Hematopoietic multipotent progenitor cell treated with erythropoietin and hydrocortisone succinate and interleukin-3 and kit ligand, for 4 days (in vitro differentiated cells): ENCODE measurements at regions not wholly inside any gene's neighbourhood (a gene's known extent, or its start where the extent isn't known, plus 50 kb on each side); places are given as distances from the start of the nearest gene placed in this dataset.

Experiments
- DNase-seq: peaks from one replicate; pipeline ENCODE4 v3.0.0-alpha.2; 2015

- no peak for DNase-seq
Observed at GRCh38 chr18:51955136-51955535, 384.9 kb upstream of the DCC start.

DNA sequence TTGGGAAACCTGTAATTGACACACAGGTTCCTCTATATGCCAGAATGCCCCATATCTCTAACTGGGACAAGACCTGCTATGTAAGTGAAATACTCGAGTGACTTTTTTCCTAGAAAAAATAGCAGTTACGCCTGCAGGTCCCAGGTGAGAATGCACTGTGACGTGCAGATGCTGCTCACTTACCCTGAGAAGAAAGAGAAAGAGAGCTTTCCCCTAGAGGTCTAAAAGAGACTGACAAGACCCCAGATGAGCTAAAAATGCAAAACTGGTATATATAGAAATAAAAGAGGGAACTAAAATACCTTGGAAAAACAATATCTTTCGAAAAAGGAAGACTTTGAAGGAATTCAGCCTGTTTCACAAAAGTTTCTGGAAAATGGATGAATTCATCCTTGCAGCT, 383.0 kb upstream of the DCC start:
- DNase-seq: no peak

- no peak for DNase-seq
Observed at GRCh38 chr18:51980101-51980500, 359.9 kb upstream of the DCC start.

GRCh38 chr18:51988277-51988676, 351.7 kb upstream of the DCC start:
- DNase-seq: no peak

GRCh38 chr18:51997129-51997528, 342.9 kb upstream of the DCC start:
- no peak for DNase-seq

DNA sequence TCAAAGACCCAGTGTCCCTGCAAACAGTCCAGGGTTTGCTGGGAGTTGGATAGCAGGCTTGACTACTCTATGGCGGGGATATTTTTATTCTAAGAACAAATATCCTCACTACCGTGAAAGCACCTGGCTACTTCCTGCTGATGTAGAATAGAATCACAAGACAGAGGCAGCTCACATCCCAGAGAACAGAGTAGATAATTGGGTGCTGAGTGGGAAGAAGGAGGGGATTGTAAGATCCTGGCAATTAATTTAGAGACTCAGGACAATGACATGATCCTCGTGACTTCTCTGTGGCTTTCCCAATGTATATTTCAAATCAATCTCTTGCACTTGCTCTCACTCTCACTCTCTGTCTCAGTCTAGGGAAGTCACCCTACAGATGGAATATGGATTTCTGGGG, 341.9 kb upstream of the DCC start:
- no peak for DNase-seq

DNA sequence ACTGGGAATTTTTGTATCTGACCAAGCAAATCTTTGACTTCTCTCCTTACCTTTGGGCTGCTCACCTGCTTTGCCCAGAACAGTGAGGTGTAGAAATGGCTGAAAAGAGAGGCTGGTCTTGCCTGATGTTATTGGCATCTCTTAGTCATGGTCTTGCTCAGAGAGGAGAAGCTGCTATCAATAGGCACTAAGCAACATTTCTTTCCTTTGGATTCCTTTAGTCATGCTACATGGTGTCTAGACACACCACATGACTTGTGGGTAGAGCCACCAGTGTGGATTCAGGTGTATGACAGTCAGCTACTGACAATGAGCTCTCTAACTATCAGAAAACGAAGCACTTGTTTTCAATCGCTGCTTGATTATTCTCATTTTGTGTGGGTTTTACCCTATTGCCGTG, 341.3 kb upstream of the DCC start:
- no peak for DNase-seq

DNA sequence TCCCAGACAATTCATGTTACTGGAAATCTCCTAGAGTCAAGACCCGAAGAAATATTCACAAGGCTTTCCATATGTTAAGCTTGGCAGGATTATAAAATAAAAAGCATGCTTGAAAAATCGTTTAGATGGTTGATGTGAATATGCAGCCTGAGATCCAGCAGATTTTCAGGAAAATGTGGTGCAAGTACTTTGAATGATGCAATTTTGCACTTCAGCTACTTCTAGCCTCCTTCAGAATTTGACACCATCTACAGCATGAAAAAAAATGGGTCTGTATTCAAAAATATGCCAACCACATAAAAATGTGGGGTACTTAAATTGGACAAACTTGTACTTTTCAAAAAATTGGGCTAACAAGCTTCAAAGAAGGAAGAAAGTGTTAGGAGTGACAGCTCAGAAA, 340.6 kb upstream of the DCC start:
- no peak for DNase-seq

DNA sequence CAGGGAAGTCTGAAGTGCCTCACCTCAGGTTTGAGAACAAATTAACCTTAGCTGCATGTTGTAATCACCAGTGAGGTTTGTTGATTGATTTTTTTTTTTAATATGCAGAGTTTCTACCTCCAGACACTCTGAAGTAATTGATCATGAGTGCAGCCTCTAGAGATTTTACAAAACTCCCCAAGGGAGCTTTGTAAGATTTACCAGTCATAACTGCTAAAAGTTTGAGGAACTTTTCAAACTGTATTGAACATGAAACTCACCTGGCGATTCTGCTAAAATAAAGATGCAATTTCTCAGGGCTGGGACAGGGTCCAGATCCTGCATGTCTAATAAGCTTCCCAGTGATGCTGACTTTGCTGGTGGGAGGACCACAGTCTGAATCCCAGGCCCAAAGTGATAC, 339.6 kb upstream of the DCC start:
- no peak for DNase-seq

DNA sequence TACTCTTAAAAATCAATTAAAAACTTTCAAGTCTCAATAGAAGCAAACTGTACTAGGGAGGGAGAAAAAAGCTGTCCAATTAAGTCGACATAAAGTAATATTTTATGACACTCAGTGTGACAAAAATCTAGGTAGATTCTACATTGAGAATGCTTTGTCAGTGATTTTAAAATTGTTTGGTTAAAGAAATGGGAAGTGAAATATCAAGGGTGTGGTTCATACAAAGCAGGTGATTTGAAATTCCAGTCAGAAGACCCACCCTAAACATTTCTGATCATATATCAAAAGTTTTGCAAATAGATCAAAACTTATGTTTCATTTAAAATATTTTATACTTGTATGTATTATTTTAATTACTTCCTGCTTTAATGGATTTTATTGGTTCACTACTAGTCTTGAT, 338.9 kb upstream of the DCC start:
- DNase-seq: no peak

- DNase-seq: no peak
Observed at GRCh38 chr18:52002600-52002999, 337.4 kb upstream of the DCC start.

DNA sequence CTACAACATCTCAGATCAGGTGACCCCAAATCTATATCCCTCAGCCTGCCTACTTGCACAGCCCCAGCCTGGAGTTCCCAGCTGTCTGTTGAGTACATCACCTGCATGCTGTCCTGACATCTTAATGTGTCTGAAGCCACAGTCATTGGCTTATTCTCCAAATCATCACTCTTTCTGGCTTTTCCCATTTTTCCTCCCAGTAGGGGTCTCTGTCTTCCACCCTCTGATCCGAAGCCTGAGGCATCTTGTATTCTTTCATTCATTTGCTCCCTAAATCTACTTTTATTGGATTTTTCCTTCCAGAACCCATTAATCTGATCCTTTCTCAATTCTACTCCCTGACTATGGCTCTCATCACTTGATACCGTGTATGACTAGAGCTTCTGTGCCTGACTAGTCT, 332.9 kb upstream of the DCC start:
- DNase-seq: no peak

GRCh38 chr18:52008330-52008729, 331.7 kb upstream of the DCC start:
- no peak for DNase-seq

DNA sequence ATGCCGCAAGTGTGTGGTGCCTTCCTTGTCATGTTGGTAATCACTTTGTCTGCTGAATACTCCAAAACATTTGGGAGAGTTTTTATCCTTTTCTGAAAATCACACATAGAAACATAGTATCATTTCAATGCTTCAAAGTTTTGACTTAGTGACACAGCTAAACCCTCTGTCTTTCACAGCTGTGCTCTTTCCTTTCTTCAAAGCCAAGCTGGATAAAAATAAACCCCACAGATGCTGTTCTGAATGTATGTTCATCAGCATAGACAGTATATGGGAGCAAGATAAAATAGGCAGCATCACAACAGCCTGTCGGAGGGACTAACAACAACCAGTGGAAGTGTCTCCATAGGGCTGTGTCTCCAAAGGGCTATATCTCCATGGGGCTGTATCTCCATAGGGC, 331.3 kb upstream of the DCC start:
- DNase-seq: no peak

- DNase-seq: no peak
Observed at GRCh38 chr18:52009958-52010357, 330.0 kb upstream of the DCC start.

DNA sequence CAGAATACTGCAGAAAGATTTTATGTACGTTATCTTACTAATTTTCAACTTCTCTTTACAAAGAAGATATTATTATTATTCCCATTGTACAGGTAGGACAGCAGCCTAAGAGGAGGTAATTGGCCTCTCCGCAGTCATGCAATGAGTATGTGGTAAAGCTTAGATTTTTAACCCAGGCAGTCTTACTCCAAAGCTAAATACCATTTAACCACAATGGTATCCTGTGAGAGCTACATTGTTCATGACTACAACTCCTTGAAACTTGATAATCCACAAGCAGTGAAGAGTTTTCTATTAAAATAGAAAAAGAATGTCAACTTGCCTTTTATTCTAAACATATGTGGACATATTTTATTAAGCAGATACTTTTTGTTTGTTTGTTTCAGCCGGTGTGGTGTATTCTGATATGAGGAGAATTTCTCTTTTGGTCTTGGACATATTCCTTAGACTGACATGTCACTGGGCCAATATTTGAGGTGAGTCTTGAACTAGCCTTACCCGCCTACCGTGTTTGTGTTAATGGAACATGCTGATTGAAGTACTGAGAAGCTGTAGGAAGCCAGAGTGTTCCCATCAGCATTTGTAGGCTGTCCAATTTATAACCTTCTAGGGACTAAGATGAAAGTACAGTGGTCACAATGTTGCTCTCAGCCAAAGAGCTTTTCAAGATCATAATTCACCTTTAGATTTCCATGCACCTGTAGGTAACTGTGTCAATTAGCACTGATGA, 293.9 kb upstream of the DCC start:
- no peak for DNase-seq

DNA sequence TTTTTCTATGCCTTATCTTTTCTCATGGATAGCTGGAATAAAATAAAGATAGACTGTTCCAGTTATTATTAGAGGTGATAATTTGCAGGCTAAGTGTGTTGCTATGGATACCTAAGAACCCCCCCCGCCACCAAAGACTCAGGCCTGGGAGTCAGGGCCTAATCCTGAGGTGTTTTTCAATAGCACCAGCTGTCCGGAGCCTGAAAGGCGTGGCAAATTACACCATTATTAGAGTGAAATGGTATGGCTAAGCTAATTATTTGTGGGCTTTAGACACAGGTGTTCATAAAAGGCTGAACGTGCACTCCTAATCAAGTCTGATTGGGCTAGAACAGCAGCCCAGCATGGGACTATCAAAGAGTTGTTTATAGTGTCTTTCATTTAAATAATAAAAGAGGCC, 293.2 kb upstream of the DCC start:
- no peak for DNase-seq

GRCh38 chr18:52054324-52054723, 285.7 kb upstream of the DCC start:
- no peak for DNase-seq

- no peak for DNase-seq
Observed at GRCh38 chr18:52060607-52061304, 279.2 kb upstream of the DCC start.

DNA sequence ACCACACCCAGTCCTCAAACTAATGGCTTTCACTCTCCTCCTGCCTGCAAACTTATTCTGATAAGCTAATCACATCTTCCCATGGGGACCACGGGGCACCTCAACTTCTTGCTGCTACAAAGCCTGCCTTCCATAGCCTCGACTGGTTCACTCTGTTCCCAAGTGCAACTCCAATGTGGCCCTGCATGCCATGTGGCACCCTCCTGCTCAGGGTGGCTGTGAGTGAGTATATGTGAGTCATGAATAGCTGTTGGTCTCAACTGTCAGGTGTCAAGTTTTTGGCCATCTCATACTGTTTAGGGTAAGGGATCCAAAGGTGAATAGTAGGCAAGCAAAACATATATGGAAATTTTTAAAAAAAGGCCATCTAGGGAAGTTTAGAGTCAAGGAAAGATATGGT, 276.1 kb upstream of the DCC start:
- DNase-seq: no peak

DNA sequence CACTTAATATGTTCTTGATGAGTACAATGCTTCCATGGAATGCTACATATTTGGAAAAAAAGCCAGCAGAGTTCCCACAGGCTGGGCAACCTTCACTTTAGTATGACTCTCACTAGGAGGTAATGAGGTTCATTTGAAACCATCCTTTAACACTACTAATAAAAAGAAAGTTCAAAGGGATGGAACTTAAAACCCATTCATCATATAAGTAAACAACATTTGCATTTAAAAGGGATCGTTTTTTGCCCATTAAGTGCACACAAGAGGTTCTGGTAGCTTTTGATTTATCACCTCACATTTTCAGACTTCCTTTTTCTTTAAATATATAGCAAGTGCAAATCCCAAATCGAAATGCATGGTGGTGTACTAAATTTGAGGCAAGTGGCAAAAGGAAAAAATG, 270.8 kb upstream of the DCC start:
- no peak for DNase-seq

DNA sequence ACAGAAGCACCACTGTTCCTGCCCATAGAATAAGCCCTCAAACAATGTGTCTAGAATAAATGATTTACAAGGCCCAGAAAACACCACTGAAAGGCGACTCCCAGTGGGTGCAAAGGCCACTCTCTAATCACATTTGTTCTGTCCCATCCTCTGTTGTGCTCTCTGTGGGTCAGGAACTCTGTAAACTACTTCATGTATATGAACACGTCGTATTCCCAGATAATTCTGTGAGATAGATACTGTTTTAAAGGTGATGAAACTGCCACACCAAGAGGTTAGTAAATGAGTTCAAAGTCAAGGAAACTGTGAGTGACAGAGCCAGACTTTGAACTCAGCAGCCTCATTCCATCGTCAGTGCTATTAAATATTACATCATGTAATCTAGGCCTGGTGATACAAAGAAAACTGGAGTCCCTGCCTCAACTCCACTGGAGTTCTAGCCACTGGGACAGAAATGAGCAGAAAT, 269.7 kb upstream of the DCC start:
- no peak for DNase-seq

DNA sequence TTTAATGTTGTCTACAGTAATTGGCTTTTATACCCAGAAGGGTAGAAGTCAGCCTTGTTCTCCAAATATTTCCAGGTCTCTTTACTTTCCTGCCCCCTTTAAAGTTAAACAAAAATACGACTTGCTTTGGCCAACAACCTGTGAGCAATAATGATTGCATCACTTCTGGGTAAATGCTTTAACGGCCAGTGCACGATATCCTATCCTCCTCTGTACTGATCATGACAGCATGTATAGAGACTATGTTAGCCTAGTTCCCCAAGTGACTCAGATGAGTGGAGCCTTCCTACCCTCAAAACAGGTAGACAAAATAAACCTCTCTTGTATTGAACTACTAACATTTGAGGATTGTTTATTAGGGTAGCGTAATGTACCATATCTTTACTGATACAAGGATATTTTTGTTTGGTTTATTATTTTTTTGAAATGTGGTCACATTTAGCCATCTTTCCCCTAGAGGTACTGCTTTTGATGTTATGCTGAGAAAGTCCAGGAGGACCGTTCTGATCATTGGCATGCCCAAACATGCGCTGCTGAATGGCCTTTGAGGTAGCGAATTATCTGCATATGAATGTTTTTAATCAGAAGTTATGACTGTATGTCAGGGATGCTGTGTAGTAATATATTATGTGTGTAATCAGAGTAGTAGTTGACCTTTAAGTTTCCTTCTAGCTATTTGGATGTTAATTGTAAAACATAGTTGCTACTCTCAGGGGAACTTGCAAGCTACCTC, 262.6 kb upstream of the DCC start:
- no peak for DNase-seq

- no peak for DNase-seq
Observed at GRCh38 chr18:52082246-52082645, 257.8 kb upstream of the DCC start.
